Astrocyte (in vitro differentiated cells and primary cell): ENCODE measurements at regions not wholly inside any gene's neighbourhood (a gene's known extent, or its start where the extent isn't known, plus 50 kb on each side); places are given as distances from the start of the nearest gene placed in this dataset.
A peak's percentile ranks its signal among the peaks of the same experiment; 100 is the strongest.
"Not testable (repeated sequence)": the region's sequence is repeated elsewhere in the genome, so short reads cannot be mapped to it uniquely, and the experiment has no call there.

ENCODE experiments used
- DNase-seq: peaks from one replicate; pipeline ENCODE4 v3.0.0-alpha.2; 2010; ENCODE audit warnings: low read depth
- FAIRE-seq: peaks from 2 replicates; lab custom pipeline; 2011; peaks lifted over from hg19 to GRCh38; lab: Jason Lieb, UNC
- H2AFZ ChIP-seq: 2 replicates; pipeline ENCODE4 v1.6.0; 2012; ENCODE audit warnings: low read depth, low read length, inconsistent platforms
- H3K27ac ChIP-seq: 2 replicates; pipeline ENCODE4 v1.5.1; 2011; ENCODE audit warnings: low read depth, low read length, inconsistent platforms
- H3K27me3 ChIP-seq: 2 replicates; pipeline ENCODE4 v1.6.0; 2011; ENCODE audit warnings: low read length, inconsistent platforms; ENCODE audit not compliant: insufficient read depth
- H3K36me3 ChIP-seq: 2 replicates; pipeline ENCODE4 v1.5.1; 2011; ENCODE audit warnings: low read length, inconsistent platforms; ENCODE audit not compliant: insufficient read depth
- H3K4me1 ChIP-seq: 2 replicates; pipeline ENCODE4 v1.5.1; 2011; ENCODE audit warnings: low read length, inconsistent platforms; ENCODE audit not compliant: insufficient read depth
- H3K4me2 ChIP-seq: 2 replicates; pipeline ENCODE4 v1.6.0; 2012; ENCODE audit warnings: low read length, inconsistent platforms
- H3K4me3 ChIP-seq: 2 replicates; pipeline ENCODE4 v1.5.1; 2011; ENCODE audit warnings: low read depth, mild to moderate bottlenecking, low read length, inconsistent platforms; ENCODE audit not compliant: insufficient read depth
- H3K79me2 ChIP-seq: 2 replicates; pipeline ENCODE4 v1.6.0; 2012; ENCODE audit warnings: mild to moderate bottlenecking, low read length, inconsistent platforms; ENCODE audit not compliant: insufficient read depth
- H3K9ac ChIP-seq: 2 replicates; pipeline ENCODE4 v1.6.0; 2012; ENCODE audit warnings: mild to moderate bottlenecking, low read length, inconsistent platforms
- H3K9me3 ChIP-seq: 2 replicates; pipeline ENCODE4 v1.5.1; 2012; ENCODE audit warnings: low read depth, mild to moderate bottlenecking, low read length, inconsistent platforms; ENCODE audit not compliant: insufficient read depth
- H4K20me1 ChIP-seq: 2 replicates; pipeline ENCODE4 v1.6.0; 2012; ENCODE audit warnings: low read length, inconsistent platforms; ENCODE audit not compliant: insufficient read depth
- H3K27ac Mint-ChIP-seq: one replicate; pipeline ENCODE4 v1.8.0; 2021; ENCODE audit warnings: mild to moderate bottlenecking, mixed read lengths; ENCODE audit not compliant: unreplicated experiment
- H3K27me3 Mint-ChIP-seq: one replicate; pipeline ENCODE4 v1.8.0; 2021; ENCODE audit warnings: low read depth, mixed read lengths; ENCODE audit not compliant: unreplicated experiment
- H3K36me3 Mint-ChIP-seq: one replicate; pipeline ENCODE4 v1.8.0; 2021; ENCODE audit warnings: low read depth, mixed read lengths; ENCODE audit not compliant: unreplicated experiment
- H3K4me1 Mint-ChIP-seq: one replicate; pipeline ENCODE4 v1.8.0; 2021; ENCODE audit warnings: low read depth, mixed read lengths; ENCODE audit not compliant: unreplicated experiment
- H3K4me3 Mint-ChIP-seq: one replicate; pipeline ENCODE4 v1.8.0; 2021; ENCODE audit warnings: mild to moderate bottlenecking, moderate library complexity, mixed read lengths; ENCODE audit not compliant: unreplicated experiment
- H3K9me3 Mint-ChIP-seq: one replicate; pipeline ENCODE4 v1.8.0; 2021; ENCODE audit warnings: mild to moderate bottlenecking, mixed read lengths; ENCODE audit not compliant: unreplicated experiment
- CTCF ChIP-seq: IDR thresholded peaks from 2 replicates; pipeline ENCODE4 v1.5.1; 2011; ENCODE audit warnings: low read depth, mild to moderate bottlenecking, inconsistent platforms, low read length, moderate library complexity; ENCODE audit not compliant: insufficient read depth
- EZH2 ChIP-seq: IDR thresholded peaks from 2 replicates; pipeline ENCODE4 v1.6.1; 2012; ENCODE audit warnings: mild to moderate bottlenecking, low read length, inconsistent platforms; ENCODE audit not compliant: insufficient read depth

GRCh38 chr4:130073145-130073790, 977.3 kb downstream of the C4orf33 start:
- H3K4me3 Mint-ChIP-seq, result no peak overlapping the region
- no peaks in the 10 kb centered on the region for H4K20me1 ChIP-seq
- no peak overlapping the region for H3K4me2 ChIP-seq
- no peak overlapping the region for H3K27ac ChIP-seq
- H3K4me3 ChIP-seq, result no peak overlapping the region
- DNase-seq, result no peak
- H3K36me3 ChIP-seq, result no peaks in the 10 kb centered on the region
- H2AFZ ChIP-seq, result no peak overlapping the region
- no peak overlapping the region for H3K27ac Mint-ChIP-seq
- TF ChIP-seq EZH2, result no peak
- no peak for TF ChIP-seq CTCF
- H3K4me1 ChIP-seq, result no peaks in the 10 kb centered on the region
- no peaks in the 10 kb centered on the region for H3K27me3 ChIP-seq
- H3K9ac ChIP-seq, result no peak overlapping the region
- H3K79me2 ChIP-seq, result no peaks in the 10 kb centered on the region
- no peaks in the 10 kb centered on the region for H3K36me3 Mint-ChIP-seq
- H3K9me3 Mint-ChIP-seq, result no peaks in the 10 kb centered on the region
- no peaks in the 10 kb centered on the region for H3K4me1 Mint-ChIP-seq
- H3K9me3 ChIP-seq, result no peaks in the 10 kb centered on the region
- FAIRE-seq, result peak; percentile 49
- H3K27me3 Mint-ChIP-seq, result no peaks in the 10 kb centered on the region

- FAIRE-seq (no peak), DNase-seq (no peak)
- no peak overlapping the region for H3K4me3 ChIP-seq
- H2AFZ ChIP-seq, result no peak overlapping the region
- H3K27me3 ChIP-seq, result no peaks in the 10 kb centered on the region
- H3K4me1 ChIP-seq, result no peaks in the 10 kb centered on the region
- Mint-ChIP-seq H3K4me1 (no peaks in the 10 kb centered on the region), H3K9me3 (no peaks in the 10 kb centered on the region), H3K27ac (no peak overlapping the region), H3K27me3 (no peaks in the 10 kb centered on the region), H3K4me3 (no peak overlapping the region), H3K36me3 (no peaks in the 10 kb centered on the region)
- H3K9me3 ChIP-seq, result no peaks in the 10 kb centered on the region
- H3K4me2 ChIP-seq, result no peak overlapping the region
- H4K20me1 ChIP-seq, result no peaks in the 10 kb centered on the region
- H3K79me2 ChIP-seq, result no peaks in the 10 kb centered on the region
- TF ChIP-seq CTCF, result no peak
- TF ChIP-seq EZH2, result no peak
- H3K36me3 ChIP-seq, result no peaks in the 10 kb centered on the region
- no peak overlapping the region for H3K9ac ChIP-seq
- no peak overlapping the region for H3K27ac ChIP-seq
Observed at GRCh38 chr4:130074096-130074495, 978.1 kb downstream of the C4orf33 start.

- FAIRE-seq, result no peak
- H3K4me2 ChIP-seq, result no peak overlapping the region
- H3K36me3 ChIP-seq, result no peaks in the 10 kb centered on the region
- no peak overlapping the region for H3K4me3 ChIP-seq
- no peak overlapping the region for H3K9ac ChIP-seq
- TF ChIP-seq EZH2 (no peak), CTCF (no peak)
- H3K4me1 ChIP-seq, result no peaks in the 10 kb centered on the region
- no peaks in the 10 kb centered on the region for H3K27me3 ChIP-seq
- H4K20me1 ChIP-seq, result no peaks in the 10 kb centered on the region
- Mint-ChIP-seq H3K4me1 (no peaks in the 10 kb centered on the region), H3K4me3 (no peak overlapping the region), H3K36me3 (no peaks in the 10 kb centered on the region), H3K27me3 (no peaks in the 10 kb centered on the region), H3K9me3 (no peaks in the 10 kb centered on the region), H3K27ac (no peak overlapping the region)
- H2AFZ ChIP-seq, result no peak overlapping the region
- H3K9me3 ChIP-seq, result no peaks in the 10 kb centered on the region
- DNase-seq, result no peak
- H3K27ac ChIP-seq, result no peak overlapping the region
- no peaks in the 10 kb centered on the region for H3K79me2 ChIP-seq
Observed at GRCh38 chr4:130077275-130077674, 981.3 kb downstream of the C4orf33 start.

GRCh38 chr4:130079027-130079426, 983.1 kb downstream of the C4orf33 start:
- H3K4me2 ChIP-seq, H3K9me3 ChIP-seq, H3K9ac ChIP-seq, H3K79me2 ChIP-seq, FAIRE-seq, H4K20me1 ChIP-seq, H3K4me3 Mint-ChIP-seq, H3K4me3 ChIP-seq, H3K27me3 ChIP-seq, H3K4me1 ChIP-seq, H3K36me3 Mint-ChIP-seq, H2AFZ ChIP-seq, H3K9me3 Mint-ChIP-seq, H3K27ac Mint-ChIP-seq, H3K27me3 Mint-ChIP-seq, H3K27ac ChIP-seq, H3K36me3 ChIP-seq, H3K4me1 Mint-ChIP-seq, DNase-seq: not testable (repeated sequence)
